C4-2B (cell line): ENCODE measurements at regions not wholly inside any gene's neighbourhood (a gene's known extent, or its start where the extent isn't known, plus 50 kb on each side); places are given as distances from the start of the nearest gene placed in this dataset.

Experiments used
- ZFX ChIP-seq: fragments of 450-650 bp; IDR thresholded peaks from 2 replicates; pipeline ENCODE4 v1.6.1; 2017
- TF ChIP-seq, protein P1 (sequence below): fragments of 450-650 bp; conservative IDR thresholded peaks from 2 replicates; pipeline ENCODE4 v1.5.1; 2017; ENCODE audit warnings: mild to moderate bottlenecking

DNA sequence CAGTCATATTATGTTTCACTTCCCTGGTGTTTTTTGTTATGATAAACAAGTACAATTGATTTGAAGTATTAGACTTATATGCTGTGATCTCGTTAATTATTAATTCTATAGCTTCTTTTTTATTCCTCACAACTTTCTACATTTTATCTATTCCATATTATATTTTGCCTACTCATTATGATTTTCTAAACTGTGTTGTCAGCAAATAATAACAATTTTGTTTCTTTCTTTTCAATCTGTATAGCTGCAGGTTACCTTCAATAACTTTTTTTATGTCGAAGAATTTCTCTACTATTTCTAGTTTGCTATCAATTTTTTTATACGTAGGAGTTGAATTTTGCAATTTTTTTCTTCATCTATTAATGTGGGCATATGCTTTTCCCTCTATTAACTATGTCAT lies 304.4 kb downstream of the PCDH17 start:
- TF ChIP-seq, protein P1, sequence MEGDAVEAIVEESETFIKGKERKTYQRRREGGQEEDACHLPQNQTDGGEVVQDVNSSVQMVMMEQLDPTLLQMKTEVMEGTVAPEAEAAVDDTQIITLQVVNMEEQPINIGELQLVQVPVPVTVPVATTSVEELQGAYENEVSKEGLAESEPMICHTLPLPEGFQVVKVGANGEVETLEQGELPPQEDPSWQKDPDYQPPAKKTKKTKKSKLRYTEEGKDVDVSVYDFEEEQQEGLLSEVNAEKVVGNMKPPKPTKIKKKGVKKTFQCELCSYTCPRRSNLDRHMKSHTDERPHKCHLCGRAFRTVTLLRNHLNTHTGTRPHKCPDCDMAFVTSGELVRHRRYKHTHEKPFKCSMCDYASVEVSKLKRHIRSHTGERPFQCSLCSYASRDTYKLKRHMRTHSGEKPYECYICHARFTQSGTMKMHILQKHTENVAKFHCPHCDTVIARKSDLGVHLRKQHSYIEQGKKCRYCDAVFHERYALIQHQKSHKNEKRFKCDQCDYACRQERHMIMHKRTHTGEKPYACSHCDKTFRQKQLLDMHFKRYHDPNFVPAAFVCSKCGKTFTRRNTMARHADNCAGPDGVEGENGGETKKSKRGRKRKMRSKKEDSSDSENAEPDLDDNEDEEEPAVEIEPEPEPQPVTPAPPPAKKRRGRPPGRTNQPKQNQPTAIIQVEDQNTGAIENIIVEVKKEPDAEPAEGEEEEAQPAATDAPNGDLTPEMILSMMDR: no peak
- no peak for TF ChIP-seq ZFX
